ENCODE measurements at regions not wholly inside any gene's neighbourhood (a gene's known extent, or its start where the extent isn't known, plus 50 kb on each side); places are given as distances from the start of the nearest gene placed in this dataset.

DNA sequence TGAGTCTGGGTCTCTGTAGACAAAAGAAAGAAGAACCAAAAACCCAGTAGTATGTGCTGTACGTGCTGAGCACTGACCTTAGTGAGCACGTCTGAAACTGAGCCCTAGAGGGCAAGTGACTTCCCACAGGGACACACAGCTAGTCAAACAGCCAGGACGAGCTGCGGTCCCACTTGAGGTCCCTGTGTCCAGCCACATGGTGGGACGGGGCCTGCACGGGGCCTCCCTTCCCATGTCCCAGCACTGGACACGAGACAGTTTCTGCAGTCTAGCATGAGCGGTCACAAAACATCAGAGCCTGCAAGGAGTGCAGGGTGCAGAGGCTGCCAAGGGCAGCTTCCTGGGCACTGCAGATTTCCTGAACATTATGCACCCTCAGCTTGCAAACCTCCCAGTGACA lies 121.6 kb downstream of the NCOR2 start (continued):
- TF ChIP-seq NKRF (conservative IDR thresholded peaks at IDR 0.05) (no peak), ZNF274 (IDR thresholded peaks at IDR 0.05; ENCODE audit: insufficient read depth, insufficient read length) (no peak), PAX5 (IDR thresholded peaks at IDR 0.05; ENCODE audit: borderline replicate concordance, low read depth, low read length) (no peak), GATAD2B (conservative IDR thresholded peaks at IDR 0.05; ENCODE audit: low read depth) (no peak), HDAC6 (IDR thresholded peaks at IDR 0.05; ENCODE audit: unreplicated experiment) (no peak), SIX5 (IDR thresholded peaks at IDR 0.05; ENCODE audit: low read depth, low read length, severe bottlenecking) (no peak), MTA2 (IDR thresholded peaks at IDR 0.05; ENCODE audit: low read depth) (no peak), BMI1 (IDR thresholded peaks at IDR 0.05; ENCODE audit: borderline replicate concordance) (no peak)
- TF ChIP-seq, protein P1, sequence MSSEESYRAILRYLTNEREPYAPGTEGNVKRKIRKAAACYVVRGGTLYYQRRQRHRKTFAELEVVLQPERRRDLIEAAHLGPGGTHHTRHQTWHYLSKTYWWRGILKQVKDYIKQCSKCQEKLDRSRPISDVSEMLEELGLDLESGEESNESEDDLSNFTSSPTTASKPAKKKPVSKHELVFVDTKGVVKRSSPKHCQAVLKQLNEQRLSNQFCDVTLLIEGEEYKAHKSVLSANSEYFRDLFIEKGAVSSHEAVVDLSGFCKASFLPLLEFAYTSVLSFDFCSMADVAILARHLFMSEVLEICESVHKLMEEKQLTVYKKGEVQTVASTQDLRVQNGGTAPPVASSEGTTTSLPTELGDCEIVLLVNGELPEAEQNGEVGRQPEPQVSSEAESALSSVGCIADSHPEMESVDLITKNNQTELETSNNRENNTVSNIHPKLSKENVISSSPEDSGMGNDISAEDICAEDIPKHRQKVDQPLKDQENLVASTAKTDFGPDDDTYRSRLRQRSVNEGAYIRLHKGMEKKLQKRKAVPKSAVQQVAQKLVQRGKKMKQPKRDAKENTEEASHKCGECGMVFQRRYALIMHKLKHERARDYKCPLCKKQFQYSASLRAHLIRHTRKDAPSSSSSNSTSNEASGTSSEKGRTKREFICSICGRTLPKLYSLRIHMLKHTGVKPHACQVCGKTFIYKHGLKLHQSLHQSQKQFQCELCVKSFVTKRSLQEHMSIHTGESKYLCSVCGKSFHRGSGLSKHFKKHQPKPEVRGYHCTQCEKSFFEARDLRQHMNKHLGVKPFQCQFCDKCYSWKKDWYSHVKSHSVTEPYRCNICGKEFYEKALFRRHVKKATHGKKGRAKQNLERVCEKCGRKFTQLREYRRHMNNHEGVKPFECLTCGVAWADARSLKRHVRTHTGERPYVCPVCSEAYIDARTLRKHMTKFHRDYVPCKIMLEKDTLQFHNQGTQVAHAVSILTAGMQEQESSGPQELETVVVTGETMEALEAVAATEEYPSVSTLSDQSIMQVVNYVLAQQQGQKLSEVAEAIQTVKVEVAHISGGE (CRISPR knock-in tag; IDR thresholded peaks at IDR 0.05): no peak
- TF ChIP-seq, protein P2, sequence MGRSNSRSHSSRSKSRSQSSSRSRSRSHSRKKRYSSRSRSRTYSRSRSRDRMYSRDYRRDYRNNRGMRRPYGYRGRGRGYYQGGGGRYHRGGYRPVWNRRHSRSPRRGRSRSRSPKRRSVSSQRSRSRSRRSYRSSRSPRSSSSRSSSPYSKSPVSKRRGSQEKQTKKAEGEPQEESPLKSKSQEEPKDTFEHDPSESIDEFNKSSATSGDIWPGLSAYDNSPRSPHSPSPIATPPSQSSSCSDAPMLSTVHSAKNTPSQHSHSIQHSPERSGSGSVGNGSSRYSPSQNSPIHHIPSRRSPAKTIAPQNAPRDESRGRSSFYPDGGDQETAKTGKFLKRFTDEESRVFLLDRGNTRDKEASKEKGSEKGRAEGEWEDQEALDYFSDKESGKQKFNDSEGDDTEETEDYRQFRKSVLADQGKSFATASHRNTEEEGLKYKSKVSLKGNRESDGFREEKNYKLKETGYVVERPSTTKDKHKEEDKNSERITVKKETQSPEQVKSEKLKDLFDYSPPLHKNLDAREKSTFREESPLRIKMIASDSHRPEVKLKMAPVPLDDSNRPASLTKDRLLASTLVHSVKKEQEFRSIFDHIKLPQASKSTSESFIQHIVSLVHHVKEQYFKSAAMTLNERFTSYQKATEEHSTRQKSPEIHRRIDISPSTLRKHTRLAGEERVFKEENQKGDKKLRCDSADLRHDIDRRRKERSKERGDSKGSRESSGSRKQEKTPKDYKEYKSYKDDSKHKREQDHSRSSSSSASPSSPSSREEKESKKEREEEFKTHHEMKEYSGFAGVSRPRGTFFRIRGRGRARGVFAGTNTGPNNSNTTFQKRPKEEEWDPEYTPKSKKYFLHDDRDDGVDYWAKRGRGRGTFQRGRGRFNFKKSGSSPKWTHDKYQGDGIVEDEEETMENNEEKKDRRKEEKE (IDR thresholded peaks at IDR 0.05): no peak

Data from GM12878 (cell line).